ENCODE measurements at regions not wholly inside any gene's neighbourhood (a gene's known extent, or its start where the extent isn't known, plus 50 kb on each side); places are given as distances from the start of the nearest gene placed in this dataset.
"Not testable (repeated sequence)": the region's sequence is repeated elsewhere in the genome, so short reads cannot be mapped to it uniquely, and the experiment has no call there.

- TF ChIP-seq FOXA1 (IDR thresholded peaks at IDR 0.05); ZNF384 (IDR thresholded peaks at IDR 0.05); ELF4 (IDR thresholded peaks at IDR 0.05); TARDBP (IDR thresholded peaks at IDR 0.05); SUZ12 (IDR thresholded peaks at IDR 0.05); FOXK2 (IDR thresholded peaks at IDR 0.05); FOXM1 (IDR thresholded peaks at IDR 0.05; ENCODE audit: borderline replicate concordance): not testable (repeated sequence)
Observed at GRCh38 chr20:47912786-47913501, 127.7 kb upstream of the SULF2 start.

All from HEK293T (cell line).